PC-3 (cell line): ENCODE measurements at regions not wholly inside any gene's neighbourhood (a gene's known extent, or its start where the extent isn't known, plus 50 kb on each side); places are given as distances from the start of the nearest gene placed in this dataset.

Source experiments
- CTCF ChIP-seq: fragments of 300-600 bp; sonication (generic); conservative IDR thresholded peaks from 2 replicates; pipeline ENCODE4 v1.5.1; 2017; ENCODE audit warnings: antibody characterized with exemption, low read depth, mild to moderate bottlenecking, low read length
- EZH2 ChIP-seq: fragments of 300-600 bp; sonication (generic); IDR thresholded peaks from one replicate; pipeline ENCODE4 v1.6.1; 2017; ENCODE audit warnings: antibody characterized with exemption, mild to moderate bottlenecking, low read length; ENCODE audit not compliant: unreplicated experiment

GRCh38 chr6:138647006-138647405 is 126.6 kb upstream of the CCDC28A start:
- TF ChIP-seq CTCF, result no peak
- TF ChIP-seq EZH2, result no peak
